ENCODE measurements at regions not wholly inside any gene's neighbourhood (a gene's known extent, or its start where the extent isn't known, plus 50 kb on each side); places are given as distances from the start of the nearest gene placed in this dataset.

DNA sequence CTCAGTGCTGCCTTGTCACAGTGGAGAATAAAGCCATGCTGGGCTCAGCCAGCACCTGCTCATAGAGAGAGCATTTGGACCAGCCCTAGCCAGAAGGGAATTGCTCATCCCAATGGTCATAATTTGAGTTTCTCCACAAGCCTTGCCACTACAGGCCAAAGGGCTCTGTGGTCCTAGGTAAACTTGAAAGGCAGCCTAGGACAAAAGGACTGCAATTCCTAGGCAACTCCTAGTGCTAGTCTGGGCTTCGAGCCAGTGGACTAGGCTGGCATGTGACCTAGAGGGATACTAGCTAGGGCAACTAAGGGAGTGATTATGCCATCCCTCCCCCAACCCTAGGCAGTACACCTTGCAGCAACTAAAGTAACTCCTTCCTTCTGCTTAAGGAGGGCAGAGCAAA is 516.2 kb downstream of the BCKDHB start:
- H3K27me3 Mint-ChIP-seq (ENCODE audit: unreplicated experiment) = no peaks in the 10 kb centered on the region
- CTCF ChIA-PET = no interaction called here
- TF ChIP-seq, protein P1, sequence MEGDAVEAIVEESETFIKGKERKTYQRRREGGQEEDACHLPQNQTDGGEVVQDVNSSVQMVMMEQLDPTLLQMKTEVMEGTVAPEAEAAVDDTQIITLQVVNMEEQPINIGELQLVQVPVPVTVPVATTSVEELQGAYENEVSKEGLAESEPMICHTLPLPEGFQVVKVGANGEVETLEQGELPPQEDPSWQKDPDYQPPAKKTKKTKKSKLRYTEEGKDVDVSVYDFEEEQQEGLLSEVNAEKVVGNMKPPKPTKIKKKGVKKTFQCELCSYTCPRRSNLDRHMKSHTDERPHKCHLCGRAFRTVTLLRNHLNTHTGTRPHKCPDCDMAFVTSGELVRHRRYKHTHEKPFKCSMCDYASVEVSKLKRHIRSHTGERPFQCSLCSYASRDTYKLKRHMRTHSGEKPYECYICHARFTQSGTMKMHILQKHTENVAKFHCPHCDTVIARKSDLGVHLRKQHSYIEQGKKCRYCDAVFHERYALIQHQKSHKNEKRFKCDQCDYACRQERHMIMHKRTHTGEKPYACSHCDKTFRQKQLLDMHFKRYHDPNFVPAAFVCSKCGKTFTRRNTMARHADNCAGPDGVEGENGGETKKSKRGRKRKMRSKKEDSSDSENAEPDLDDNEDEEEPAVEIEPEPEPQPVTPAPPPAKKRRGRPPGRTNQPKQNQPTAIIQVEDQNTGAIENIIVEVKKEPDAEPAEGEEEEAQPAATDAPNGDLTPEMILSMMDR (IDR thresholded peaks at IDR 0.05; ENCODE audit: unreplicated experiment) = no peak
- intact Hi-C loops (cut with micrococcal nuclease; ENCODE audit: unreplicated experiment) = loop anchor here (1.0 kb wide), 1 partner anchor 56 kb away; no protein-coding TSS in a partner anchor
- H3K27ac Mint-ChIP-seq (ENCODE audit: unreplicated experiment) = peak overlapping the region; percentile 34
- no peak overlapping the region for H3K4me3 Mint-ChIP-seq (ENCODE audit: low read depth, unreplicated experiment)
- BruUV-seq (replicated peaks) = no TSS peak
- DNase-seq = peak; percentile 66
- H3K4me1 Mint-ChIP-seq (ENCODE audit: low read depth, unreplicated experiment) = peaks cover 48% of the 10 kb centered on the region
- no peaks in the 10 kb centered on the region for H3K36me3 Mint-ChIP-seq (ENCODE audit: insufficient read depth, unreplicated experiment)
- H3K9me3 Mint-ChIP-seq (ENCODE audit: low read depth, unreplicated experiment) = peaks cover 10% of the 10 kb centered on the region

- BruUV-seq (replicated peaks) = no TSS peak
- intact Hi-C loops (cut with micrococcal nuclease; ENCODE audit: unreplicated experiment) = loop anchor here (2.0 kb wide), 2 partner anchors 20 to 64 kb away; no protein-coding TSS in a partner anchor
- Mint-ChIP-seq H3K4me1 (ENCODE audit: low read depth, unreplicated experiment) (peaks cover 39% of the 10 kb centered on the region), H3K4me3 (ENCODE audit: low read depth, unreplicated experiment) (no peak overlapping the region), H3K36me3 (ENCODE audit: insufficient read depth, unreplicated experiment) (no peaks in the 10 kb centered on the region), H3K9me3 (ENCODE audit: low read depth, unreplicated experiment) (peaks cover 6% of the 10 kb centered on the region), H3K27me3 (ENCODE audit: unreplicated experiment) (no peaks in the 10 kb centered on the region), H3K27ac (ENCODE audit: unreplicated experiment) (peak overlapping the region; percentile 42)
- CTCF ChIA-PET = no interaction called here
- TF ChIP-seq, protein P1 (IDR thresholded peaks at IDR 0.05; ENCODE audit: unreplicated experiment) = no peak
- DNase-seq = no peak
Observed at GRCh38 chr6:80618953-80619352, 512.5 kb downstream of the BCKDHB start.

- Mint-ChIP-seq H3K4me1 (ENCODE audit: low read depth, unreplicated experiment) (peaks cover 27% of the 10 kb centered on the region), H3K36me3 (ENCODE audit: insufficient read depth, unreplicated experiment) (no peaks in the 10 kb centered on the region), H3K27ac (ENCODE audit: unreplicated experiment) (no peak overlapping the region), H3K4me3 (ENCODE audit: low read depth, unreplicated experiment) (no peak overlapping the region), H3K9me3 (ENCODE audit: low read depth, unreplicated experiment) (peaks cover 8% of the 10 kb centered on the region), H3K27me3 (ENCODE audit: unreplicated experiment) (no peaks in the 10 kb centered on the region)
- TF ChIP-seq, protein P1 (IDR thresholded peaks at IDR 0.05; ENCODE audit: unreplicated experiment) = no peak
- no TSS peak for BruUV-seq (replicated peaks)
- CTCF ChIA-PET = no interaction called here
- intact Hi-C loops (cut with micrococcal nuclease; ENCODE audit: unreplicated experiment) = no loop called here
- no peak for DNase-seq
Observed at GRCh38 chr6:80610846-80611245, 504.4 kb downstream of the BCKDHB start.

DNA sequence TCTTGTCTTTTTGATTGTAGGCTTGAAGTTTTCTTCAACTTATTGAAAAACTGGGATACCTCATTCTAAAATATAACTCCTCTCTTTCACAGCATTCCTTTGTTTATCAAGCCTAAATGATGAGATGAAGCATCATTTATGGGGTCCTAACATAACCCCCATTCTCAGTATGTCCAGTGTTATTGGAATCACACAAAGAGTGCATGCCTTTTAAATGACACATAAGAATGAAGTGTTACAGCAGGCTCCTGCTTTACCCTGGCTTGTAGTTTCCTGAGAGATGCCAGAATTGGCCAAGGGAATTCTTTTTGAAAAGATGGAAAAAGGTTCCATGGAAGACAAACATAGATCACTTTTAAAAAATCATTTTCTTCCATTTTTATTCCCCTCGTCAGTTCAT is 502.4 kb downstream of the BCKDHB start:
- Mint-ChIP-seq H3K4me3 (ENCODE audit: low read depth, unreplicated experiment) (no peak overlapping the region), H3K9me3 (ENCODE audit: low read depth, unreplicated experiment) (peaks cover 4% of the 10 kb centered on the region), H3K4me1 (ENCODE audit: low read depth, unreplicated experiment) (peaks cover 36% of the 10 kb centered on the region), H3K27me3 (ENCODE audit: unreplicated experiment) (no peaks in the 10 kb centered on the region), H3K36me3 (ENCODE audit: insufficient read depth, unreplicated experiment) (no peaks in the 10 kb centered on the region), H3K27ac (ENCODE audit: unreplicated experiment) (no peak overlapping the region)
- CTCF ChIA-PET = no interaction called here
- no TSS peak for BruUV-seq (replicated peaks)
- TF ChIP-seq, protein P1 (IDR thresholded peaks at IDR 0.05; ENCODE audit: unreplicated experiment) = no peak
- no peak for DNase-seq
- intact Hi-C loops (cut with micrococcal nuclease; ENCODE audit: unreplicated experiment) = loop anchor here (5.0 to 10.0 kb wide), 9 partner anchors 118 to 1396 kb away; partner anchors contain the start of gene TENT5A

Data from Calu3 (cell line).